KMS-11 (cell line): ENCODE measurements at regions not wholly inside any gene's neighbourhood (a gene's known extent, or its start where the extent isn't known, plus 50 kb on each side); places are given as distances from the start of the nearest gene placed in this dataset.

Source experiments
- H2AFZ ChIP-seq: fragments of 200-600 bp; sonication (generic); 2 replicates; pipeline ENCODE4 v1.6.1; 2016; ENCODE audit warnings: antibody characterized with exemption, mixed run types, low read depth
- H3K27ac ChIP-seq: fragments of 200-600 bp; sonication (generic); 2 replicates; pipeline ENCODE4 v1.6.1; 2016; ENCODE audit warnings: mild to moderate bottlenecking, mixed run types
- H3K27me3 ChIP-seq: fragments of 200-600 bp; sonication (generic); 2 replicates; pipeline ENCODE4 v1.6.1; 2017; ENCODE audit warnings: mild to moderate bottlenecking, low read depth, mixed run types, moderate library complexity; ENCODE audit not compliant: insufficient read depth
- H3K36me3 ChIP-seq: fragments of 200-600 bp; sonication (generic); 2 replicates; pipeline ENCODE4 v1.6.1; 2017; ENCODE audit warnings: mild to moderate bottlenecking, mixed run types; ENCODE audit not compliant: insufficient read depth
- H3K4me1 ChIP-seq: fragments of 200-600 bp; sonication (generic); 2 replicates; pipeline ENCODE4 v1.6.1; 2016; ENCODE audit warnings: mild to moderate bottlenecking, low read depth, mixed run types; ENCODE audit not compliant: poor library complexity, severe bottlenecking
- H3K4me2 ChIP-seq: fragments of 200-600 bp; sonication (generic); 2 replicates; pipeline ENCODE4 v1.7.0; 2016; ENCODE audit warnings: mild to moderate bottlenecking, mixed run types
- H3K4me3 ChIP-seq: fragments of 200-600 bp; sonication (generic); IDR thresholded peaks from 2 replicates; pipeline ENCODE4 v1.6.1; 2017; ENCODE audit warnings: low read depth, low read length, mixed read lengths; ENCODE audit not compliant: insufficient read depth
- H3K79me2 ChIP-seq: fragments of 200-600 bp; sonication (generic); 2 replicates; pipeline ENCODE4 v1.6.1; 2016; ENCODE audit warnings: low read depth, mixed run types; ENCODE audit not compliant: insufficient read depth
- H3K9ac ChIP-seq: fragments of 200-600 bp; sonication (generic); 2 replicates; pipeline ENCODE4 v1.6.1; 2016; ENCODE audit warnings: mild to moderate bottlenecking, mixed run types
- H4K20me1 ChIP-seq: fragments of 200-600 bp; sonication (generic); 2 replicates; pipeline ENCODE4 v1.6.1; 2016; ENCODE audit warnings: mild to moderate bottlenecking, mixed run types; ENCODE audit not compliant: insufficient read depth
- CTCF ChIP-seq: fragments of 200-600 bp; sonication (generic); conservative IDR thresholded peaks from 2 replicates; pipeline ENCODE4 v1.6.1; 2017; ENCODE audit warnings: low read depth, mild to moderate bottlenecking, antibody characterized with exemption, low read length, moderate library complexity, mixed read lengths

- Histone ChIP-seq H4K20me1 (no peaks in the 10 kb centered on the region), H2AFZ (no peak overlapping the region), H3K36me3 (no peaks in the 10 kb centered on the region), H3K79me2 (no peaks in the 10 kb centered on the region), H3K4me1 (no peaks in the 10 kb centered on the region), H3K4me2 (no peak overlapping the region), H3K4me3 (no peak overlapping the region), H3K27me3 (no peaks in the 10 kb centered on the region), H3K27ac (no peak overlapping the region), H3K9ac (no peak overlapping the region)
- TF ChIP-seq CTCF = no peak
Measured at GRCh38 chr10:113225903-113226302, 275.9 kb downstream of the TCF7L2 start.

- Histone ChIP-seq H3K9ac (no peak overlapping the region), H4K20me1 (no peaks in the 10 kb centered on the region), H2AFZ (no peak overlapping the region), H3K4me2 (no peak overlapping the region), H3K36me3 (no peaks in the 10 kb centered on the region), H3K27me3 (no peaks in the 10 kb centered on the region), H3K4me1 (no peaks in the 10 kb centered on the region), H3K4me3 (no peak overlapping the region), H3K27ac (no peak overlapping the region), H3K79me2 (no peaks in the 10 kb centered on the region)
- no peak for TF ChIP-seq CTCF
Measured at GRCh38 chr10:113226399-113226798, 276.4 kb downstream of the TCF7L2 start.

- no peak overlapping the region for H3K4me3 ChIP-seq
- no peak for TF ChIP-seq CTCF
- H2AFZ ChIP-seq = no peak overlapping the region
- no peaks in the 10 kb centered on the region for H3K36me3 ChIP-seq
- no peak overlapping the region for H3K9ac ChIP-seq
- no peak overlapping the region for H3K27ac ChIP-seq
- H3K4me1 ChIP-seq = no peaks in the 10 kb centered on the region
- H4K20me1 ChIP-seq = no peaks in the 10 kb centered on the region
- H3K27me3 ChIP-seq = no peaks in the 10 kb centered on the region
- no peaks in the 10 kb centered on the region for H3K79me2 ChIP-seq
- H3K4me2 ChIP-seq = no peak overlapping the region
Measured at GRCh38 chr10:113226831-113227445, 276.9 kb downstream of the TCF7L2 start.

GRCh38 chr10:113228530-113228929, 278.5 kb downstream of the TCF7L2 start:
- Histone ChIP-seq H4K20me1 (no peaks in the 10 kb centered on the region), H3K36me3 (no peaks in the 10 kb centered on the region), H3K27ac (no peak overlapping the region), H3K27me3 (no peaks in the 10 kb centered on the region), H3K4me3 (no peak overlapping the region), H2AFZ (no peak overlapping the region), H3K79me2 (no peaks in the 10 kb centered on the region), H3K4me1 (no peaks in the 10 kb centered on the region), H3K4me2 (no peak overlapping the region), H3K9ac (no peak overlapping the region)
- no peak for TF ChIP-seq CTCF
